ENCODE measurements at regions not wholly inside any gene's neighbourhood (a gene's known extent, or its start where the extent isn't known, plus 50 kb on each side); places are given as distances from the start of the nearest gene placed in this dataset.

DNA sequence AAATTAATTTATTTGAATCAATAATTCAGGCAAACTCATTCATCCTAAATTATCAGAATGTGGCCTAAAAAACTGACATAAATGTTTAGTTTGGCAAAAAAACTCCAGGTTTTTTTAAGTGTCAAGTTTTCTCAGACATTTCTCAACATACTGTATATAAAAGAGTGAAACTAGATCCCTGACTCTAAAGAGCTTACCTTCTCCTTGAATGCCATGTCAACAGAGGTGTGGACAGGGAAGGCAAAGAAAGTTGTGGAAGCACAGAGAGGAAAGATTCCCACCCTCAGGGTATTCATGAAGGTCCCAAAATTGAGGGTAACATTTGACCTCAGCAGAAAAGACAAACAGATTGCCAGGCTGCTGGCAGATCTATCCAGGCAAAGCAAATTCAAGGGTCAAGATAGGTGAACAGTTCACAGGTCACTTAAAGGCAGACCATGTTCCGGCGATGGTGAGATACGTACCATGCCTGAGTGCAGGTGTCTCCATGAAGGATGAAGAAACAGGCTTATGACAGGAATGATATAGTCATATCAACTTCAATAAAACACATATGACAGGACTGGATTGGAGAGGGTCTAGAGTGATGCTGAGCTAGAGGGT lies 1638.3 kb upstream of the ZEB2 start:
- DNase-seq (no peak), ATAC-seq (no peak)
- Mint-ChIP-seq H3K4me3 (no peak overlapping the region), H3K27me3 (no peaks in the 10 kb centered on the region), H3K36me3 (ENCODE audit: low read depth) (no peaks in the 10 kb centered on the region), H3K4me1 (no peaks in the 10 kb centered on the region), H3K27ac (no peak overlapping the region)
- no peaks in the 10 kb centered on the region for H3K9me3 ChIP-seq (ENCODE audit: control insufficient read depth, low read length, poor library complexity, severe bottlenecking)

GRCh38 chr2:146147448-146148012 lies 1627.6 kb upstream of the ZEB2 start:
- Mint-ChIP-seq H3K36me3 (ENCODE audit: low read depth) (no peaks in the 10 kb centered on the region), H3K27me3 (no peaks in the 10 kb centered on the region), H3K4me3 (no peak overlapping the region), H3K4me1 (no peaks in the 10 kb centered on the region), H3K27ac (no peak overlapping the region)
- ATAC-seq: no peak
- no peaks in the 10 kb centered on the region for H3K9me3 ChIP-seq (ENCODE audit: control insufficient read depth, low read length, poor library complexity, severe bottlenecking)
- DNase-seq: no peak

DNA sequence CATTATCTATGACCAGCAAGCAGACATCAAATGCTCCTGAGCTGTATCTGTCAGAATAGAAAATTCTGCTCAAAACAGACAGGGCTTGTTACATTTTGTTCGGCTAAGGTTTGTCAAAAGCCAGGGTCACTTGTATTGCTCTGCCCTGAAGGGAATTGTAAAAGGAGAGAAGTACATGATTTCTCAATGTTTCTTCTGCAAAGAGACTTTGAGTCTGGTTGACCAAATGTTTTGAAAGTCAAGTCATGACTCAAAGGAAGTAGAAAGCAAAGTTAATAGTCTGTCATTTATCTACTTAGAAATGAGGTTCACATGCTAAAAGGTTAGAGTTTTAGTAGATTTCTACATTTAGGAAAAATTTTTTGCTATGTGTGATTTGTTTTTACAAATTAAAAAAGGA lies 1624.1 kb upstream of the ZEB2 start:
- no peaks in the 10 kb centered on the region for H3K27me3 Mint-ChIP-seq
- ATAC-seq: no peak
- no peaks in the 10 kb centered on the region for H3K9me3 ChIP-seq (ENCODE audit: control insufficient read depth, low read length, poor library complexity, severe bottlenecking)
- no peaks in the 10 kb centered on the region for H3K36me3 Mint-ChIP-seq (ENCODE audit: low read depth)
- H3K4me3 Mint-ChIP-seq: no peak overlapping the region
- no peak for DNase-seq
- no peak overlapping the region for H3K27ac Mint-ChIP-seq
- no peaks in the 10 kb centered on the region for H3K4me1 Mint-ChIP-seq

DNA sequence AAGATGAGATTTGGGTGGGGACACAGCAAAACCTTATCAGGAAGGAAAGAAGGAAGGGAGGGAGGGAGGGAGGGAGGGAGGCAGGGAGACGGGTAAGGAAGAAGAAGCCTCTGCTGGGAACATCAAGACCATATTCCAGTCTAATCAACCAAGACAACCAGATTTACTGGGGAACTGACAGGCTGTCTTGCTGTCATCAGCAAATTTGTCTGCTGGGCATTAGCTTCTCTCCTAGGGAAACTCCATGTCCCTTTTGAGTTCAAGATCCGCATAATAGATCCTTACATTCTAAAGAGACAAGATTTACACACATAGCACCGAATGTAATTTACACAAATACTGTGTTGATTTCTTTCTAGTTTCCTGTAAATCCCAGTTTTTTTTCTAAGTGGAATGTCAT lies 1618.9 kb upstream of the ZEB2 start:
- Mint-ChIP-seq H3K4me1 (no peaks in the 10 kb centered on the region), H3K4me3 (no peak overlapping the region), H3K27me3 (no peaks in the 10 kb centered on the region), H3K36me3 (ENCODE audit: low read depth) (no peaks in the 10 kb centered on the region), H3K27ac (no peak overlapping the region)
- no peaks in the 10 kb centered on the region for H3K9me3 ChIP-seq (ENCODE audit: control insufficient read depth, low read length, poor library complexity, severe bottlenecking)
- ATAC-seq (no peak), DNase-seq (no peak)

DNA sequence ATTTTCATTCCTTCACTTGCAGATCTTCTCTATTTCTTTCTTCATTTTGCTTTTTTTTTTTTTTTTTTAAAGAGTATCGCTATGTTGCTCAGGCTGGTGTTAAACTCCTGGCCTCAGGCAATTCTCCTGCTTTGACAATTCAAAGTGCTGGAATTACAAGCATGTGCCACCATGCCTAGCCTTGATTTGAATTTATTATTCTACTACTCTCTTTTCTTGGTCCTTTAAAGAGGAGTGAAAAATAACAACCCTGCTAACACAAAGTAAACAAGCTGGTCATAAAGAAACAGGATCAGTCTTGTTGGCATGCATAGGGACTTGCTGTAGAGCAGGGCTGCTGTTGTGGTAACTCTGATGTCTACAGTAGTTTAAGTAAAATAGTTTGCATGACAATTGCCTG lies 1615.3 kb upstream of the ZEB2 start:
- ATAC-seq (no peak), DNase-seq (no peak)
- no peaks in the 10 kb centered on the region for H3K27me3 Mint-ChIP-seq
- H3K4me3 Mint-ChIP-seq: no peak overlapping the region
- H3K4me1 Mint-ChIP-seq: no peaks in the 10 kb centered on the region
- no peaks in the 10 kb centered on the region for H3K9me3 ChIP-seq (ENCODE audit: control insufficient read depth, low read length, poor library complexity, severe bottlenecking)
- H3K27ac Mint-ChIP-seq: no peak overlapping the region
- no peaks in the 10 kb centered on the region for H3K36me3 Mint-ChIP-seq (ENCODE audit: low read depth)

GRCh38 chr2:146131785-146132184 lies 1611.9 kb upstream of the ZEB2 start:
- Mint-ChIP-seq H3K27me3 (no peaks in the 10 kb centered on the region), H3K4me3 (no peak overlapping the region), H3K36me3 (ENCODE audit: low read depth) (no peaks in the 10 kb centered on the region), H3K27ac (no peak overlapping the region), H3K4me1 (no peaks in the 10 kb centered on the region)
- no peak for ATAC-seq
- H3K9me3 ChIP-seq (ENCODE audit: control insufficient read depth, low read length, poor library complexity, severe bottlenecking): no peaks in the 10 kb centered on the region
- DNase-seq: no peak

DNA sequence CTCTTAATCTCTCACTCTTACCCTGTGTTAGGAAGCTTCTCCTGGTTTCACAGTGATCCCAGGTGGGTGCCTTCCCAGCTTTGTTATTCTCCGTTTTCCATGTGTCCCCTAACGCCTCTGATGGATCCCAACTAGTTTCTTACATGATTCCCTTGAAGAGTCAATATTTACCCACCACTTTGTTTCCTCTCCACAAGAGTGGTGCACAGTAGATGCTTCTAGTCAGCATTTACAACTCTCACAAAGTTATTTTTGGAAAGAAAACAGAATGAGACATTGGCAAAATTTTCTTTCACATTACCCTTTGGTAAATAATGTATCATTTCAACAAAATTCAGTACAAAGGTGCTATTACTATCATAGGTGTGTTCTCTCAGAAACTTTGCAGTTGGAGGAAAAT lies 1611.1 kb upstream of the ZEB2 start:
- H3K36me3 Mint-ChIP-seq (ENCODE audit: low read depth): no peaks in the 10 kb centered on the region
- no peaks in the 10 kb centered on the region for H3K9me3 ChIP-seq (ENCODE audit: control insufficient read depth, low read length, poor library complexity, severe bottlenecking)
- no peaks in the 10 kb centered on the region for H3K27me3 Mint-ChIP-seq
- DNase-seq: no peak
- no peak overlapping the region for H3K27ac Mint-ChIP-seq
- no peak overlapping the region for H3K4me3 Mint-ChIP-seq
- no peaks in the 10 kb centered on the region for H3K4me1 Mint-ChIP-seq
- ATAC-seq: no peak

GRCh38 chr2:146130290-146130689 lies 1610.4 kb upstream of the ZEB2 start:
- no peak overlapping the region for H3K27ac Mint-ChIP-seq
- H3K27me3 Mint-ChIP-seq: no peaks in the 10 kb centered on the region

GRCh38 chr2:146129231-146129630 lies 1609.3 kb upstream of the ZEB2 start:
- Mint-ChIP-seq H3K4me1 (no peaks in the 10 kb centered on the region), H3K4me3 (no peak overlapping the region), H3K27ac (no peak overlapping the region), H3K36me3 (ENCODE audit: low read depth) (no peaks in the 10 kb centered on the region), H3K27me3 (no peaks in the 10 kb centered on the region)
- DNase-seq (no peak), ATAC-seq (no peak)
- H3K9me3 ChIP-seq (ENCODE audit: control insufficient read depth, low read length, poor library complexity, severe bottlenecking): no peaks in the 10 kb centered on the region

More at GRCh38 chr2:146130290-146130689, 1610.4 kb upstream of the ZEB2 start:
- Mint-ChIP-seq H3K4me1 (no peaks in the 10 kb centered on the region), H3K4me3 (no peak overlapping the region), H3K36me3 (ENCODE audit: low read depth) (no peaks in the 10 kb centered on the region)
- ATAC-seq (no peak), DNase-seq (no peak)
- no peaks in the 10 kb centered on the region for H3K9me3 ChIP-seq (ENCODE audit: control insufficient read depth, low read length, poor library complexity, severe bottlenecking)

- no peaks in the 10 kb centered on the region for H3K36me3 Mint-ChIP-seq (ENCODE audit: low read depth)
- ATAC-seq (no peak), DNase-seq (no peak)
- H3K4me3 Mint-ChIP-seq: no peak overlapping the region
- no peaks in the 10 kb centered on the region for H3K4me1 Mint-ChIP-seq
- H3K27me3 Mint-ChIP-seq: no peaks in the 10 kb centered on the region
- H3K9me3 ChIP-seq (ENCODE audit: control insufficient read depth, low read length, poor library complexity, severe bottlenecking): no peaks in the 10 kb centered on the region
- no peak overlapping the region for H3K27ac Mint-ChIP-seq
These were observed 1608.3 kb upstream of the ZEB2 start for GRCh38 chr2:146128216-146128615.

DNA sequence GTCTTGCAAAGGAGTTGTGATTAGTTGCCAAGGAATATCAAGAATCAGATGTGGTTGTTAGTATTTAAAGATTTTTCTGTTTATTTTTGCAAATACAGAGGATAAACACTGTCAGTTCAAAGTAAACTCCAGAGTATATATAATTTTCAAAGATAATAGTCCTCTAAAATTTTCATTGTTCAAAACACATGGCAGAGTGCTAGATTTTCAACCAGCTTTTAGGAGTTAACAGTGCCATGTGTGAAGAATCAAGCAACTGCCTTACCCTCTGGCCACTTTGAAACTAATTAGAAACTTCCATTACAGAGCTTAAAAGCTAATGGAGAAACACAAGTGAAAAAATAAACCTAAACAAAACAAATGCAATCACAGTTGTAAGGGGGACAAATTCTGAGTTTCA lies 1605.6 kb upstream of the ZEB2 start:
- Mint-ChIP-seq H3K4me1 (no peaks in the 10 kb centered on the region), H3K27me3 (no peaks in the 10 kb centered on the region), H3K4me3 (no peak overlapping the region), H3K27ac (no peak overlapping the region), H3K36me3 (ENCODE audit: low read depth) (no peaks in the 10 kb centered on the region)
- no peaks in the 10 kb centered on the region for H3K9me3 ChIP-seq (ENCODE audit: control insufficient read depth, low read length, poor library complexity, severe bottlenecking)
- ATAC-seq (no peak), DNase-seq (no peak)

DNA sequence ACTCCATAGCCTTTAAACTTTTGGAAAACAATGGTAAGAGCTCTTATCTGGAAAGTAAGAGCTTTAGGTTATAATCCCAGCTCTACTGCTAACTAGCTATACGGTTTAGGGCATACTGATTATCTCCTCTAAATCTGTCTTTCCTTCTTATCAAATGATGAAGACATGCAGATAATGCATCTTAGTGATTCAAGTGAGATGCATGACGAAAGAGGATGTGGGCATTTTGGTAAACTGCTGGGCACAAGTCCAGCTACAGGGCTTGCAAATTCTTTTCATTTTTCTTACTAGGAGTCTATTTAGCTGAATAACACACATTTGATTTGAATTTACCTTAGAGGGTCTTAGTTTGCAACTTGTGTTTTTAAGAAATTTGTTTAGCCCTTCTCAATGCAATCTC lies 1604.8 kb upstream of the ZEB2 start:
- DNase-seq (no peak), ATAC-seq (no peak)
- no peaks in the 10 kb centered on the region for H3K9me3 ChIP-seq (ENCODE audit: control insufficient read depth, low read length, poor library complexity, severe bottlenecking)
- Mint-ChIP-seq H3K36me3 (ENCODE audit: low read depth) (no peaks in the 10 kb centered on the region), H3K27ac (no peak overlapping the region), H3K27me3 (no peaks in the 10 kb centered on the region), H3K4me3 (no peak overlapping the region), H3K4me1 (no peaks in the 10 kb centered on the region)

GRCh38 chr2:146123714-146124113 lies 1603.8 kb upstream of the ZEB2 start:
- Mint-ChIP-seq H3K4me1 (no peaks in the 10 kb centered on the region), H3K27me3 (no peaks in the 10 kb centered on the region), H3K4me3 (no peak overlapping the region), H3K27ac (no peak overlapping the region), H3K36me3 (ENCODE audit: low read depth) (no peaks in the 10 kb centered on the region)
- H3K9me3 ChIP-seq (ENCODE audit: control insufficient read depth, low read length, poor library complexity, severe bottlenecking): no peaks in the 10 kb centered on the region
- DNase-seq: no peak
- ATAC-seq: no peak

GRCh38 chr2:146123256-146123655 lies 1603.3 kb upstream of the ZEB2 start:
- no peaks in the 10 kb centered on the region for H3K9me3 ChIP-seq (ENCODE audit: control insufficient read depth, low read length, poor library complexity, severe bottlenecking)
- Mint-ChIP-seq H3K4me3 (no peak overlapping the region), H3K36me3 (ENCODE audit: low read depth) (no peaks in the 10 kb centered on the region), H3K27ac (no peak overlapping the region), H3K27me3 (no peaks in the 10 kb centered on the region), H3K4me1 (no peaks in the 10 kb centered on the region)
- DNase-seq: no peak
- ATAC-seq: no peak
